HepG2 (cell line): ENCODE measurements at regions not wholly inside any gene's neighbourhood (a gene's known extent, or its start where the extent isn't known, plus 50 kb on each side); places are given as distances from the start of the nearest gene placed in this dataset.
A peak's percentile ranks its signal among the peaks of the same experiment; 100 is the strongest.

ENCODE experiments used
- ATAC-seq: fragments of 200-7000 bp; cut with Tn5 transposase; 3 replicates; pipeline ENCODE4 v1.9.1; 2020; ENCODE audit warnings: mild to moderate bottlenecking, moderate library complexity
- BruUV-seq: library from RNA; stranded (reverse); fragments of 400-500 nt; replicated peaks from 2 replicates; lab custom pipeline; 2021; lab: Mats Ljungman, UMichigan
- CTCF ChIA-PET: fragments of 300-600 bp; formaldehyde crosslinking; extraction: SDS; loops from one replicate; lab custom pipeline; 2021; ENCODE audit warnings: low total read pairs, inconsistent platforms, low intra/inter-chr PET ratio; lab: Yijun Ruan, JAX
- POLR2A ChIA-PET: fragments of 350-600 bp; sonication (Branson Sonifier 250); formaldehyde crosslinking; loops from one replicate; lab custom pipeline; 2020; ENCODE audit warnings: antibody characterized with exemption, inconsistent platforms; lab: Yijun Ruan, JAX
- DNase-seq: peaks from one replicate; pipeline ENCODE4 v3.0.0-alpha.2; 2015; ENCODE audit warnings: low spot score
- FAIRE-seq: peaks from 3 replicates; lab custom pipeline; 2011; peaks lifted over from hg19 to GRCh38; lab: Jason Lieb, UNC
- H2AFZ ChIP-seq: one replicate; pipeline ENCODE4 v1.6.1; 2011; ENCODE audit warnings: low read length, inconsistent platforms
- H3K27ac ChIP-seq: fragments of 300-600 bp; 3 replicates; pipeline ENCODE4 v1.8.0; 2011; ENCODE audit warnings: mixed run types, mild to moderate bottlenecking, mixed read lengths, low read length, inconsistent platforms; ENCODE audit not compliant: insufficient read depth; ENCODE audit errors: extremely low read length
- H3K27me3 ChIP-seq, 2 experiments: fragments of 200-600 bp in 1 of 2; 2 replicates in 1 of 2; 3 replicates in 1 of 2; pipeline versions ENCODE4 v1.6.0 to v1.8.0; 2011; ENCODE audit warnings: low read length in 2 of 2, mild to moderate bottlenecking in 2 of 2, moderate library complexity in 2 of 2, inconsistent platforms in 1 of 2; ENCODE audit not compliant: insufficient read depth in 2 of 2, control insufficient read depth in 1 of 2
- H3K36me3 ChIP-seq, 2 experiments: fragments of 200-600 bp in 1 of 2; replicated peaks in 1 of 2; 2 replicates in 1 of 2; 3 replicates in 1 of 2; pipeline versions ENCODE4 v1.5.1 to v1.8.0; 2011; ENCODE audit warnings: low read length in 2 of 2, inconsistent platforms in 1 of 2; ENCODE audit not compliant: insufficient read depth in 2 of 2, control insufficient read depth in 1 of 2
- H3K4me1 ChIP-seq: 2 replicates; pipeline ENCODE4 v1.5.1; 2012; ENCODE audit warnings: low read length, inconsistent platforms; ENCODE audit not compliant: insufficient read depth
- H3K4me2 ChIP-seq: 2 replicates; pipeline ENCODE4 v1.6.0; 2011; ENCODE audit warnings: low read depth, low read length, inconsistent platforms
- H3K4me3 ChIP-seq, 3 experiments: fragments of 200-600 bp in 1 of 3; sonication (generic), shearing (Covaris generic) in 1 of 3; replicated peaks in 1 of 3; 2 replicates each; pipeline ENCODE4 v1.5.1; 2011 to 2016; ENCODE audit warnings: low read length in 3 of 3, inconsistent platforms in 2 of 3, low read depth in 2 of 3, mild to moderate bottlenecking in 2 of 3, control low read depth in 1 of 3, mixed read lengths in 1 of 3; ENCODE audit not compliant: insufficient read depth in 1 of 3
- H3K79me2 ChIP-seq: one replicate; pipeline ENCODE4 v1.6.1; 2011; ENCODE audit warnings: low read length, inconsistent platforms; ENCODE audit not compliant: insufficient read depth
- H3K9ac ChIP-seq: 2 replicates; pipeline ENCODE4 v1.6.0; 2011; ENCODE audit warnings: mild to moderate bottlenecking, low read depth, low read length, inconsistent platforms; ENCODE audit not compliant: insufficient read depth
- H3K9me3 ChIP-seq: 2 replicates; pipeline ENCODE4 v1.5.1; 2012; ENCODE audit warnings: mild to moderate bottlenecking, low read length
- H4K20me1 ChIP-seq: 2 replicates; pipeline ENCODE4 v1.6.0; 2011; ENCODE audit warnings: inconsistent platforms, mild to moderate bottlenecking, low read length, moderate library complexity; ENCODE audit not compliant: insufficient read depth
- FOXO4 ChIP-seq: sonication (generic); formaldehyde crosslinking; conservative IDR thresholded peaks from 2 replicates; pipeline ENCODE4 v1.8.1; 2023; ENCODE audit warnings: missing genetic modification reagents
- HNF1B ChIP-seq: sonication (generic); formaldehyde crosslinking; IDR thresholded peaks from 2 replicates; pipeline ENCODE4 v1.5.1; 2020; ENCODE audit warnings: mild to moderate bottlenecking, moderate library complexity, missing genetic modification reagents
- PRMT3 ChIP-seq: sonication (generic); formaldehyde crosslinking; IDR thresholded peaks from 2 replicates; pipeline ENCODE4 v1.8.1; 2022; ENCODE audit warnings: low read depth, mild to moderate bottlenecking, moderate library complexity, missing genetic modification reagents, borderline replicate concordance
- ZFP91 ChIP-seq: sonication (generic); formaldehyde crosslinking; IDR thresholded peaks from 2 replicates; pipeline ENCODE4 v1.9.0; 2022; ENCODE audit warnings: missing genetic modification reagents, mild to moderate bottlenecking, borderline replicate concordance
- whole genome bisulfite sequencing: methylation state at CpG from one replicate; pipeline ENCODE4 v1.1.6; 2017; ENCODE audit warnings: low lambda C conversion rate; 5-methylcytosine and 5-hydroxymethylcytosine counted together
- in situ Hi-C: cut with HindIII; loops from 2 replicates; pipeline ENCODE4 v1.10.0; 2017; ENCODE audit warnings: low pct_unique_long_range_greater_than_20kb; ENCODE audit not compliant: extremely low pct_ligation_motif_present
- intact Hi-C: fragments of 100-400 bp; cut with micrococcal nuclease; formaldehyde crosslinking; loops from one replicate; pipeline ENCODE4 v1.10.0; 2022; ENCODE audit not compliant: unreplicated experiment

- POLR2A ChIA-PET = interaction anchor here (1.1 kb wide), 1 partner anchor 26 kb away, joined by 3 read pairs; no protein-coding TSS in a partner anchor
- ATAC-seq (no peak), FAIRE-seq (no peak), DNase-seq (no peak)
- CTCF ChIA-PET = no interaction called here
- H3K4me3 ChIP-seq = no peak overlapping the region
- H3K27ac ChIP-seq = no peak overlapping the region
- H3K9me3 ChIP-seq = no peaks in the 10 kb centered on the region
- TF ChIP-seq ZFP91 (CRISPR knock-in tag) (peak; percentile 17; the same call in 1 of the 2 replicates), PRMT3 (CRISPR knock-in tag) (no peak)
- 53% methylated on average over 28 of the region's 32 CpGs for WGBS
- peaks cover 14% of the 10 kb centered on the region; the same call in 1 of the 2 replicates for H4K20me1 ChIP-seq
- H3K36me3 ChIP-seq = no peaks in the 10 kb centered on the region
- H3K4me2 ChIP-seq = no peak overlapping the region
- H3K4me1 ChIP-seq = peaks cover 25% of the 10 kb centered on the region
- no peaks in the 10 kb centered on the region for H3K79me2 ChIP-seq
- peaks cover 21 to 65% of the 10 kb centered on the region in 2 experiments for H3K27me3 ChIP-seq
- BruUV-seq = no TSS peak
- in situ Hi-C loops = no loop called here
- intact Hi-C loops = no loop called here
- H2AFZ ChIP-seq = no peak overlapping the region
- H3K9ac ChIP-seq = no peak overlapping the region
These were observed 98.5 kb downstream of the METRNL start for GRCh38 chr17:83177611-83178532.

- BruUV-seq = no TSS peak
- H3K4me2 ChIP-seq = no peak overlapping the region
- POLR2A ChIA-PET = no interaction called here
- FAIRE-seq (no peak), DNase-seq (no peak), ATAC-seq (no peak)
- peaks cover 21% of the 10 kb centered on the region for H3K4me1 ChIP-seq
- peaks cover 21 to 69% of the 10 kb centered on the region in 2 experiments for H3K27me3 ChIP-seq
- no peak overlapping the region for H3K9ac ChIP-seq
- no peaks in the 10 kb centered on the region for H3K9me3 ChIP-seq
- H3K4me3 ChIP-seq = no peak overlapping the region
- CTCF ChIA-PET = no interaction called here
- H3K27ac ChIP-seq = no peak overlapping the region
- peaks cover 14% of the 10 kb centered on the region; the same call in 1 of the 2 replicates for H4K20me1 ChIP-seq
- intact Hi-C loops = no loop called here
- in situ Hi-C loops = no loop called here
- H2AFZ ChIP-seq = no peak overlapping the region
- no peaks in the 10 kb centered on the region for H3K36me3 ChIP-seq
- no peak for TF ChIP-seq HNF1B
- TF ChIP-seq FOXO4 (CRISPR knock-in tag) = 0 out of 2 replicates have a peak, but pooled peaks have one; percentile 19
- WGBS = 52% methylated on average over 12 of the region's 29 CpGs
- no peaks in the 10 kb centered on the region for H3K79me2 ChIP-seq
These were observed 99.3 kb downstream of the METRNL start for GRCh38 chr17:83178533-83179304.
